GM13976 (cell line): ENCODE measurements at regions not wholly inside any gene's neighbourhood (a gene's known extent, or its start where the extent isn't known, plus 50 kb on each side); places are given as distances from the start of the nearest gene placed in this dataset.

Source experiments
- DNase-seq: peaks from one replicate; pipeline ENCODE4 v3.0.0; 2012; ENCODE audit warnings: low spot score
- CTCF ChIP-seq: IDR thresholded peaks from 2 replicates; pipeline ENCODE4 v1.5.1; 2012; ENCODE audit warnings: borderline replicate concordance, mild to moderate bottlenecking; ENCODE audit not compliant: insufficient read depth; ENCODE audit errors: extremely low read depth, missing control alignments, control extremely low read depth
- in situ Hi-C: fragments of 300-500 bp; cut with MboI; formaldehyde crosslinking; loops from one replicate; pipeline ENCODE4 v1.12.0; 2022; ENCODE audit warnings: low sequenced_read_pairs, mixed read lengths, inconsistent platforms; ENCODE audit not compliant: unreplicated experiment

GRCh38 chr11:27195837-27196202 lies 155.2 kb downstream of the BBOX1 start:
- TF ChIP-seq CTCF = no peak
- no peak for DNase-seq
- in situ Hi-C loops = no loop called here

- no peak for TF ChIP-seq CTCF
- no peak for DNase-seq
- in situ Hi-C loops = no loop called here
Measured at GRCh38 chr11:27194976-27195375, 154.4 kb downstream of the BBOX1 start.

GRCh38 chr11:27193434-27194225 lies 153.0 kb downstream of the BBOX1 start:
- no peak for TF ChIP-seq CTCF
- DNase-seq = no peak
- in situ Hi-C loops = no loop called here

GRCh38 chr11:27192184-27192583 lies 151.6 kb downstream of the BBOX1 start:
- in situ Hi-C loops = no loop called here
- no peak for DNase-seq
- no peak for TF ChIP-seq CTCF

GRCh38 chr11:27191639-27192038 lies 151.0 kb downstream of the BBOX1 start:
- in situ Hi-C loops = no loop called here
- DNase-seq = no peak
- no peak for TF ChIP-seq CTCF

GRCh38 chr11:27188696-27189095 lies 148.1 kb downstream of the BBOX1 start:
- no peak for DNase-seq
- TF ChIP-seq CTCF = no peak
- in situ Hi-C loops = loop anchor here (10.0 kb wide), 1 partner anchor 306 kb away; no protein-coding TSS in a partner anchor
